CD4-positive, alpha-beta T cell (primary cell): ENCODE measurements at regions not wholly inside any gene's neighbourhood (a gene's known extent, or its start where the extent isn't known, plus 50 kb on each side); places are given as distances from the start of the nearest gene placed in this dataset.

ENCODE experiments used
- ATAC-seq: fragments of 200-7000 bp; cut with Tn5 transposase; one replicate; pipeline ENCODE4 v1.10.0; 2022; ENCODE audit warnings: mild to moderate bottlenecking; ENCODE audit not compliant: poor library complexity
- CTCF ChIA-PET: fragments of 350-600 bp; sonication (Branson Sonifier 250); formaldehyde crosslinking; loops from one replicate; lab custom pipeline; 2021; ENCODE audit warnings: antibody characterized with exemption, inconsistent platforms; lab: Charles Lee
- POLR2A ChIA-PET: fragments of 350-600 bp; sonication (Branson Sonifier 250); formaldehyde crosslinking; loops from one replicate; lab custom pipeline; 2021; ENCODE audit warnings: antibody characterized with exemption, inconsistent platforms; lab: Charles Lee
- DNase-seq, 14 experiments: peaks; one replicate each; pipeline ENCODE4 v3.0.0-alpha.2; 2013 to 2020; ENCODE audit warnings: mixed read lengths in 2 of 14
- H3K27ac ChIP-seq, 2 donors: one replicate each; pipeline versions ENCODE4 v1.5.1 to v1.7.0; 2013; ENCODE audit warnings: low read length in 2 of 2, low read depth in 1 of 2, mild to moderate bottlenecking in 1 of 2
- H3K27me3 ChIP-seq, 2 experiments: 1 replicate in 1 of 2; 2 replicates in 1 of 2; pipeline versions ENCODE4 v1.6.1 to v1.7.0; 2013; ENCODE audit warnings: low read length in 2 of 2, control low read depth in 1 of 2, mild to moderate bottlenecking in 1 of 2, moderate library complexity in 1 of 2; ENCODE audit not compliant: insufficient read depth in 2 of 2, control insufficient read depth in 1 of 2
- H3K36me3 ChIP-seq: one replicate; pipeline ENCODE4 v1.6.1; 2013; ENCODE audit warnings: low read length, control low read depth; ENCODE audit not compliant: insufficient read depth
- H3K4me1 ChIP-seq: one replicate; pipeline ENCODE4 v1.6.1; 2013; ENCODE audit warnings: low read length, control low read depth; ENCODE audit not compliant: insufficient read depth
- H3K4me3 ChIP-seq: one replicate; pipeline ENCODE4 v1.5.1; 2013; ENCODE audit warnings: mild to moderate bottlenecking, low read length, moderate library complexity
- H3K9me3 ChIP-seq, 2 experiments: 1 replicate in 1 of 2; 2 replicates in 1 of 2; pipeline versions ENCODE4 v1.6.1 to v1.7.0; 2013; ENCODE audit warnings: low read length in 2 of 2, mild to moderate bottlenecking in 2 of 2, control low read depth in 1 of 2, moderate library complexity in 1 of 2; ENCODE audit not compliant: control insufficient read depth in 1 of 2, insufficient read depth in 1 of 2
- H3K27ac Mint-ChIP-seq: one replicate; pipeline ENCODE4 v1.8.0; 2020; ENCODE audit warnings: mixed read lengths
- H3K27me3 Mint-ChIP-seq: one replicate; pipeline ENCODE4 v1.8.0; 2021; ENCODE audit warnings: mixed read lengths
- H3K36me3 Mint-ChIP-seq: one replicate; pipeline ENCODE4 v1.8.0; 2021; ENCODE audit warnings: low read depth, mixed read lengths
- H3K4me1 Mint-ChIP-seq: one replicate; pipeline ENCODE4 v1.8.0; 2021; ENCODE audit warnings: low read depth, mixed read lengths
- H3K4me3 Mint-ChIP-seq: one replicate; pipeline ENCODE4 v1.8.0; 2020; ENCODE audit warnings: mild to moderate bottlenecking, mixed read lengths
- H3K9me3 Mint-ChIP-seq: one replicate; pipeline ENCODE4 v1.8.0; 2020; ENCODE audit warnings: mixed read lengths
- intact Hi-C, 2 experiments: fragments of 100-400 bp; cut with DNase I in 1 of 2; cut with micrococcal nuclease in 1 of 2; formaldehyde crosslinking; loops; one replicate each; pipeline versions ENCODE4 v1.15.1 to v1.9.0; 2023 to 2025; cut with DNase I, micrococcal nuclease
- TF ChIP-seq, protein P1 (sequence below): fragments of 200-600 bp; IDR thresholded peaks from one replicate; pipeline ENCODE4 v1.8.0; 2022; ENCODE audit warnings: antibody characterized with exemption, mild to moderate bottlenecking

DNA sequence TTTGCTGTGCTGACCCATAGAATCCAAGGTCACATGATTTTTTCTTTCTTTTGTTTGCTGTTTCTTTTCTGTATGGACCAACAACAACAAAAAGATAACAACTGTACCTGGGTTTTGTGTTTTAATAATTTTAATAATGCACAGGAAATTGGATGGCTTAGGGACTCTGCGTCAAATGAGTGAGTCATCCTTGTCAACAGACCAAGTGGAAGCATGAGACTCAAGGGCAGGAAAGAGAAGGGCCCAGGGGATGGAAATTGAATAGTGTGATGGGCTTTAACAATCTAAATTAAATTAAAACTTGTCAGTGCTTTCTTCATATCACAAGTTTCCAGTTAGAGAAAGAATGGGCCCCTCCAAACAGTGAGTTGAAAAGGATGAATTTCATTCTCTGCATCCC lies 413.0 kb downstream of the PREX1 start:
- H3K4me1 Mint-ChIP-seq: no peaks in the 10 kb centered on the region
- Histone ChIP-seq H3K4me1 (no peaks in the 10 kb centered on the region), H3K27ac (no peak overlapping the region), H3K27me3 (peaks cover 3 to 4% of the 10 kb centered on the region in 2 experiments), H3K4me3 (no peak overlapping the region), H3K9me3 (no peaks in the 10 kb centered on the region), H3K36me3 (no peaks in the 10 kb centered on the region)
- no peaks in the 10 kb centered on the region for H3K9me3 Mint-ChIP-seq
- H3K27me3 Mint-ChIP-seq: peaks cover under 1% of the 10 kb centered on the region
- ATAC-seq: no peak
- TF ChIP-seq, protein P1, sequence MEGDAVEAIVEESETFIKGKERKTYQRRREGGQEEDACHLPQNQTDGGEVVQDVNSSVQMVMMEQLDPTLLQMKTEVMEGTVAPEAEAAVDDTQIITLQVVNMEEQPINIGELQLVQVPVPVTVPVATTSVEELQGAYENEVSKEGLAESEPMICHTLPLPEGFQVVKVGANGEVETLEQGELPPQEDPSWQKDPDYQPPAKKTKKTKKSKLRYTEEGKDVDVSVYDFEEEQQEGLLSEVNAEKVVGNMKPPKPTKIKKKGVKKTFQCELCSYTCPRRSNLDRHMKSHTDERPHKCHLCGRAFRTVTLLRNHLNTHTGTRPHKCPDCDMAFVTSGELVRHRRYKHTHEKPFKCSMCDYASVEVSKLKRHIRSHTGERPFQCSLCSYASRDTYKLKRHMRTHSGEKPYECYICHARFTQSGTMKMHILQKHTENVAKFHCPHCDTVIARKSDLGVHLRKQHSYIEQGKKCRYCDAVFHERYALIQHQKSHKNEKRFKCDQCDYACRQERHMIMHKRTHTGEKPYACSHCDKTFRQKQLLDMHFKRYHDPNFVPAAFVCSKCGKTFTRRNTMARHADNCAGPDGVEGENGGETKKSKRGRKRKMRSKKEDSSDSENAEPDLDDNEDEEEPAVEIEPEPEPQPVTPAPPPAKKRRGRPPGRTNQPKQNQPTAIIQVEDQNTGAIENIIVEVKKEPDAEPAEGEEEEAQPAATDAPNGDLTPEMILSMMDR: no peak
- no peak overlapping the region for H3K27ac Mint-ChIP-seq
- ChIA-PET POLR2A (no interaction called here), CTCF (no interaction called here)
- intact Hi-C loops: no loop called here
- no peak overlapping the region for H3K4me3 Mint-ChIP-seq
- DNase-seq: no peak
- no peaks in the 10 kb centered on the region for H3K36me3 Mint-ChIP-seq

GRCh38 chr20:48411919-48412522 lies 415.8 kb downstream of the PREX1 start:
- H3K36me3 ChIP-seq: no peaks in the 10 kb centered on the region
- no peaks in the 10 kb centered on the region for H3K9me3 ChIP-seq
- Mint-ChIP-seq H3K27ac (no peak overlapping the region), H3K27me3 (peaks cover 19% of the 10 kb centered on the region), H3K36me3 (no peaks in the 10 kb centered on the region), H3K4me1 (no peaks in the 10 kb centered on the region), H3K4me3 (no peak overlapping the region), H3K9me3 (no peaks in the 10 kb centered on the region)
- no peaks in the 10 kb centered on the region for H3K4me1 ChIP-seq
- TF ChIP-seq, protein P1: no peak
- ChIA-PET CTCF (no interaction called here), POLR2A (no interaction called here)
- no peak for ATAC-seq
- intact Hi-C loops: no loop called here
- no peak overlapping the region for H3K27ac ChIP-seq
- no peak for DNase-seq
- H3K27me3 ChIP-seq: peaks cover 0 to 4% of the 10 kb centered on the region in 2 experiments
- no peak overlapping the region for H3K4me3 ChIP-seq

DNA sequence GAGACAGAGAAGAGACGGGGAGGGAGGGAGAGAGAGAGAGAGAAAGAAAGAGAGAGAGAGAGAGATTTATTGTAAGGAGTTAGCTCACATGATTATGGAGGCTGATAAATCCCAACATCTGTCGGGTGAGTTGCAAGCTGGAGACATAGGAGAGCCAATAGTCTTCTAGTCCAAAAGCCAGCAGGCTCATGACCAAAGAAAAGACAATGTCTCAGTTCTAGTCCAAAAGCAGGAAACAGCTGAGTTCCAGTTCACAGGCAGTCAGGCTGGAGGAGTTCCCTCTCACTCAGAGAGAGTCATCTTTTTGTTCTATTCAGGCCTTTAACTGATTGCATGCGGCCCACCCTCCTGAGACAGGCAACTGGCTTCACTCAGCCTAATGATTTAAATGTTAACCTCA lies 416.6 kb downstream of the PREX1 start:
- Histone ChIP-seq H3K4me3 (no peak overlapping the region), H3K4me1 (no peaks in the 10 kb centered on the region), H3K27me3 (peaks cover 0 to 4% of the 10 kb centered on the region in 2 experiments), H3K27ac (no peak overlapping the region), H3K9me3 (no peaks in the 10 kb centered on the region), H3K36me3 (no peaks in the 10 kb centered on the region)
- Mint-ChIP-seq H3K4me3 (no peak overlapping the region), H3K27me3 (peaks cover 21% of the 10 kb centered on the region), H3K9me3 (no peaks in the 10 kb centered on the region), H3K27ac (no peak overlapping the region), H3K4me1 (no peaks in the 10 kb centered on the region), H3K36me3 (no peaks in the 10 kb centered on the region)
- ChIA-PET POLR2A (no interaction called here), CTCF (no interaction called here)
- TF ChIP-seq, protein P1: no peak
- intact Hi-C loops: no loop called here
- DNase-seq (no peak), ATAC-seq (no peak)
